Inflammatory macrophage treated with lipopolysaccharide for 1 hour (primary cell): ENCODE measurements at regions not wholly inside any gene's neighbourhood (a gene's known extent, or its start where the extent isn't known, plus 50 kb on each side); places are given as distances from the start of the nearest gene placed in this dataset.
"Not testable (repeated sequence)": the region's sequence is repeated elsewhere in the genome, so short reads cannot be mapped to it uniquely, and the experiment has no call there.

Experiments used
- DNase-seq, 2 donors: peaks; one replicate each; pipeline ENCODE4 v3.0.0-alpha.2; 2020 to 2022

DNA sequence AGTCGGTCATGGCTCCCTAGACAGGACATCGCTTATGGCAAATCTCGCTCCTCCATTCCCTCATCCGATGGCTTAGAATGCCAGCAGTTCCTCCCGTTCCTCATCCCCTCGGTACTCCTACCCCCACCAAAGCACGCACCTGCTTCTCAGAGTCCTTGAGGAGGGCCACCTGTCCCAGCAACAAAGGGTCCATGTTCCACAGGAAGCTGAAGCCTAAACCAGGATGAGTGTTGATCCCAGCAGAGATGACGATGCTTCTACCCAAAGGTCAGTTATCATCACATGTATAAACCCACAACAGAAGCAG, 111.2 kb downstream of the THBS2 start:
- DNase-seq, result no peak

DNA sequence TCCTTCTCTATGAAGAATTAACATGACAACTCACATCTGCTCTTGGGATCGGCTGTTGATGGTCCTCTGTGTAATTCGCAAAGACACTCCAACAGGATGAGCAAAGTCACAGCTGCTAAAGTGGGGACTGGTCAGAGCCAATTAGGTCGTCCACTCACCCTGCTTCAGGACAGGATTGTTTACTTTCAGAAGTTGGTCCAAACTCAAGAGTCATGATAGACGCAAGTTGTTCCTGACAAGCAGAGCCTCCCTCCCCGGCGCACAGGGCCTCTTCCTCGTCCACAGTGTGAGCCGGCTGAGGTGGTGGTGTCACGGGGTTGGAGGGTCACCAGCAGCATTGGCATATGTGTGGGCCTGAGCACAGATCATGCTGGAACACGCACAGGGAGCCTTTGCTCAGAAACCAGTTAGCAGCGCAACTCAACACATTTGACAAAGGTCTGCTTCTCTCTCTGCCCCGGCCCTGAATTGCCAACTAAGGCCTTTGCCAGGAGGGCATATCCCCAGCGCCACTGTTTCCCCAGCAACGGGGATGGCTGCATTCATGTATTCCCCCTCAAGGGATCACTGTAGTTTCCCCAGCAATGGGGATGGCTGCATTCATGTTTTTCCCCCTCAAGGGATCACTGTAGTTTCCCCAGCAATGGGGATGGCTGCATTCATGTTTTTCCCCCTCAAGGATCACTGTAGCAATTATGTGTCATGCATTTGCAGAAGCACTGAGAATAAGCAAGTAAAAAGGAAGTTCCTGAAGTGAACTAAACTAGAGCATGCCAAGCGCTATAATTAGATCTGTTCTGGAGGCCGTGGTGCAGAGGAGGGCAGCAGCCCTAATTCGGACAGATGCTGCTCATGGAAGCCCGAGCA, 111.7 kb downstream of the THBS2 start:
- DNase-seq, result peak; percentile 16 to 74

DNA sequence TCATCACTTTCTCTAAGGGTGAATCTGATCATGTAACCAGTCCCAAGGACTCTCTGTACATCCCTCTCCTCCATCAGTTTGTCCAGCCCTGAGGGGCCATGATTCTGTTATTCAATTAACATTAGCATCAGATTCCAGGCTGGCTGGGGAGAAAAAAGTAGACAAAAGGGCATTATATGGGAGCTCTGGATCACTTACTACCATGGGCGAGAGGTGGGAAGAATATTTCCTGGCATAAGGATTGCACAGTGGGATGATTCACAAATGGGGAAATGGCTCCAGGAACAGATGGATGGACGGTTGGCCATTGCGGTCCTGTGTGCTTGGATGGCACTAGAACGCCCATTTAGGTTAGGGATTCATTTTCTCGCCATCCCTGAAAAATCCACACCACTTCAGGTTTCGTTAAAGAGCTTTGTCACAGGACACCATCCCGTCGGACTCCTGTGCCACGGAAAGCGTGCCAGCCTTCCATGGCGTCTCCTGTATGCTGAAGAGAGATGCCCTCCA, 112.6 kb downstream of the THBS2 start:
- no peak for DNase-seq

DNA sequence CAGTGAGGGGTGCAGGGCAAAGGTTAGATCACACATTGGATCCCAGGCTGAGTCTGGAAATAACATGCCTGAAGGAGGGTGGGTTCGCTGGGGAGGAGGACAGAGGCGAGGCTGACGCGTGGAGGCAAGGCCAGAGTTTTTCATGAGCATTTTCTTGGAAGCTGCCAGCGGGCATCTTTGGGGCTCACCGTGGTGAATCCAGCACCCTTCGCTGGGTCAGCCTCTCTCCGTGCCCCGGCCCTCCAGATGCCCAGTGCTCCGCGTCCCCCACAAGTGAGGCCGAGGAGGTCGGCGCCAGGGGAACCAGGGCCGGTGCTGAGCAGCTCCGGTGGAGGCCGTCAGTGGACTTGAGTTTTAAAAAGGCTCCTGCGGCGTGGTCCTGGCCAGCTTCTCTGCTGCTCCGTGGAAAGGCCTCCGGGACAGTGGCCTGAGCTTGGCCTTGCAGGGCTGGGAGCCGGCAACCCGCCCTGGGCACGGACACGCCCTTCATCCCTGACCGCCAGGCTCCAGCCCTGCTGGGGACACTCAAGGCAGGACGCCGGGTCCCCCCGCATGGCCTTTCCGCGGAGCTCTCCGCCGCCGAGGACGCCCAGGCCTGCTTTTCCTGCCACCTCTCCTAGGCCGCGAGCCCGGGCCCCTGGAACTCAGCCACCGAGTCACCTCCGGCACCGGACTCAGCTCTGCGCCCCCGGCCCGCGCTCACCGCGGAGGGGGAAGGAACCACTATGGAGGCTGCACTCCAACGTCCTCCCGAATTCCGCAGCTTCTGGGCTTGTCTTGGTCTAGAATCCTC, 114.3 kb downstream of the THBS2 start:
- DNase-seq, result no peak

DNA sequence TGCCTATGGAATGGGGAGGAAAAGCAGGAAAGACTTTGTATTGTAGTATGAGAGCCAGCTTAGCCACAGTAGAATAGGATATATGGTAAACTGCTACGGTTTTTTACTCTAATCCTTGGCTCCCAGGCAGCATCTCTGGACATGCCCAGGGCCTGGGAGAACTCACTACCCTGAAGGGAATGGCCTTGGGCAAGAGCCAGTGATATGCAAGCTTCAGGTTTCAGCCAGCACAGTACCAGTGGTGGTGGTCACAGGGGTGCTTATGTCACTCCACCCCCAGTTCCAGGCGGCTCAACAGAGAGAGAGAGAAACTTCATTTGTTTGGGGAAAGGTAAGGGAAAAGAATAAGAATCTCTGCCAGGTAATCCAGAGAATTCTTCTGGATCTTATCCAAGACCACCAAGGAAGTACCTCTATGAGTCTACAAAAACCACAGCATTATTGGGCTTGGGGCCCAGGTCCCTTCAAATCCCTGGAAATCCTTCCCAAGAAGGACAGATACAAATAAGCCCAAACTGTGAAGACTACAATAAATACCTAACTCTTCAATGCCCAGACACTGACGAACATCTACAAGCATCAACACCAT, 121.2 kb downstream of the THBS2 start:
- no peak for DNase-seq

DNA sequence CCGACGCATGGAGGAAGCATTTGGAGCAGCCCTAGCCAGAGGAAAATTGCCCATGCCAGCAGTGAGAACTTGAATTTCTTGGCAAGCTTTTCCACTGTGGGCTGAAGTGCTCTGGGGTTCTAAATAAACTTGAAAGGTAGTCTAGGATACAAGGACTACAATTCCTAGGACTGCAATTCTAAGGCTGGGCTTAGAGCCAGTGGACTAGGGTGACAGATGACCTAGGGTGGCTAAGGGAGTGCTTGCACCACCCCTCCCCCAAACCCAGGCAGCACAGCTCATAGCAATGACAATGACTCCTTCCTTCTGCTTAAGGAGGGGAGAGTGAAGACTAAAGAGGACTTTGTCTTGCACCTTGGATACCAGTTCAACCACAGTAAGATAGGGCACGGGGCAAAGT, 122.3 kb downstream of the THBS2 start:
- no peak for DNase-seq

DNA sequence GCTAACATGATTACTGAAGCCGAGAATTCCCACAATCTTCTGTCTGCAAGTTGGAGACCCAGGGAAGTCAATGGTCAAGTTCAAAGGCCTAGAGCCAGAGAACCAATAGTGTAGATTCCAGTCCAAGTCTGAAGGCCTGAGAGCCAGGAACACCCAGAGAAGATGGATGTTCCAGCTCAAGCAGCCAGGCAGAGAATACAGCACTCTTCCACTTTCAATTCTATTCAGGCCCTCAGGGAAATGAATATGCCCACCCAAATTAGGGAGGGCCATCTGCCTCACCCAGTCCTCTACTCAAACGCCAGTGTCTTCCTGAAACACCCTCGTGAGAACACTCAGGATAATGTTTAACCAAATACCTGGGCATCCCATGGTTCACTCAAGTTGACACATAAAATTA, 123.5 kb downstream of the THBS2 start:
- DNase-seq, result no peak

DNA sequence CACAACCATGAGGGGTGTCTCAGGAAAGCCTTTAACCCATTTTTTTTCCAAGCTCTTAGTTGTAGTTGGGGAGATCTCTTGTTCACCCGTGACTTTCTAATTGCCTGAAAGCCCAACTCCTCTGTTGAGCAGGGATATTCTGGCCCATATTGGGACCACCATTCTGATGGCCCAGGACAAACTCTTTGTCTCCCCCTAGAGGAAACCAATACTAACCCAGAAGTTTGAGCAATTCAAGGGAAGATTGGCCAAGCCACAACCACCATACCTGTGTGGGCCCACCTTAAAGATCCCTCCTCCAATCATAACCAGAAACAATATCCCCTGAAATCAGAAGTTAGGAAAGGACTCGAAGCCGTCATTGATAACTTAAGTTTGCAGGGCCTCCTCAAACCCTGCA, 132.6 kb downstream of the THBS2 start:
- no peak for DNase-seq

DNA sequence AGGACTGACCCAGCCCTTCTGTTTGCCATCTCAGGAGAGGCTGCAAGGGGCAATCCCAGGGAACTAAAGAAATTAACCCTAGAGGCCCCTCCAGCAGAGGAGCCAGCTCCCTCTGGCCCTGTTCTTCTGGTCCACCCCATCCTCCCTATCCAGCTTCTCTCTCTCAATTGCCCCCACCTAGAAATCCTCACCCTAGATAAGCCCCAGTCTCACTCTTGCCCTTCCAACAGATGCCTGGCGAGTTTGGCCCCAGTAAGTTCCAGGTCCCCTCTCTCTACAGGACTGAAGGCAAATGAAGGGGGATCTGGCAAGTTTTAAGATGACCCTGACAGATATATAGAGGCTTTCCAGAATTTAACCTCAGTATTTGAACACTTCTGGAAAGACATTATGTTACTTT, 134.0 kb downstream of the THBS2 start:
- no peak for DNase-seq

DNA sequence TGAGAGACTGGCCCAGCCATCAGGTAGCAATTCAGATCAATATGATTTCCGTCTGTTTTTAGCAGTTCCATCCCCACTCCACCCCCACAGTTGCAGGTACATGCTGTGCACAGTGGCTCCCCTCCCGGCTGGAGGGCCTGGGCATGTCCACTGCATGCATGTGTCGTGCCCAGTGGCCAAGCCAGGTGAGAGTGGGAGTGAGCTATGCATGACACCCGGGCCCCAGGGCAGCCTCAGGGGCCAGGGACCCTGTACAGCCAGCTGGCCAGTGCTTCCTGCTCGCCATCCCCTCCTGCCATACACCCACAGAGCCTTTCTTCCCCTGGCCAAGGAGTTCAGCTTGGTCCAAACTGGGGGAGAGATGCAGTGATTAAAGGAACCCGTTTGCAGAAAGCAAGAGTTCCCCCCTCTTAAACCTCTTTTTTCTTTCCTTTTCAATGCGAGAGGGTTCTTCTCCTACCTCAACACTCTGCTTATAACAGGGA, 135.3 kb downstream of the THBS2 start:
- DNase-seq, result no peak

DNA sequence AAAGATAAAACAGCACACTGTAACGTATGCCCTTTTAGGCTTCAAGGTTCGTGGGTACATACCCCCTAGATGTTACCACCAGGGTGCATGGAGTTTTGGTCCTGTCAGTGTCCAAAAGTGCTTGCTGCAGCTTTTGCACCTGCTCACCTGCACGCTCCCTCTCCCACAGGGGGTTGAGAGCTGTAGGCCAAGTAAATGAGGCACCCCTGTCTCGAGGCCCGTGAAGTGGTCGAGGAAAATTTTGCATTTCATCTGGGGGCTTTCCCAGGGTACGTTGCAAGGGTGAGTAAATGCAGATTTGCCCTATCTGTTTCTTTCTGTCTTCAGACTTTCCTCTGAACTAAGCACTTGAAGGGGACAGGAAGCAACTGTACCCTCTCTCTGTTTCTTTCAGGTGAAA, 136.0 kb downstream of the THBS2 start:
- no peak for DNase-seq

DNA sequence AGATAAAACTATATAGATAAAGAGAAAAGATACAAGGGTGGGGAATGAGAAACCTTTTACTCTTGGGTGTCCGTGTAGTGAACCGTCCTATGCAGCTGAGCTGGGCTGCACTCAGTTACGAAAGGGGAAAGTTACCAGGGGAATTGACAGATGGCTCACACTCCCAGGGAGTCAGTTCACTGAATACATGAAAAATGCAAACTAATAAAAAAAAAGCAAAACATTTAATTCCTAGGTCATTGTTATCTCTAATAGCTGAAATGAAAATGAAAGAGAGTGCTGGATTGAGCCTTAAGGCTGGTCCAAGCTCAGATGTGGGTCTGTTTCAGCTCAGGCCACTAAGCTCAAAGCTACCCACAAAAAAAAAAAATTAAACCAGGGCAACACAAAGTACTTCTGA, 138.0 kb downstream of the THBS2 start:
- DNase-seq, result peak in 1 of 2 donors; percentile 3

DNA sequence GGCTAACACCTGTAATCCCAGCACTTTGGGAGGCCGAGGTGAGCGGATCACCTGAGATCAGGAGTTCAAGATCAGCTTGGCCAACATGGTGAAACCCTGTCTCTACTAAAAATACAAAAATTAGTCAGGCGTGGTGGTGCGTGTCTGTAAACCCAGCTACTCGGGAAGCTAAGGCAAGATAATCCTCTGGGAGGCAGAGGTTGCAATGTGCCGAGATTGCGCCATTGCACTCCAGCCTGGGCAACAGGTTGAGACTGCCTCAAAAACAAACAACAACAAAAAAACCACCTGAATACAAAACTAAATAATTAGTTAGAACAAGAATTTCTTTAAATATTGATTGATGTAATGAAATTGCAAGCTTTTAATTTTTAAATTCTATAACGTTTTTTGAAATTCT, 139.0 kb downstream of the THBS2 start:
- DNase-seq, result not testable (repeated sequence)

DNA sequence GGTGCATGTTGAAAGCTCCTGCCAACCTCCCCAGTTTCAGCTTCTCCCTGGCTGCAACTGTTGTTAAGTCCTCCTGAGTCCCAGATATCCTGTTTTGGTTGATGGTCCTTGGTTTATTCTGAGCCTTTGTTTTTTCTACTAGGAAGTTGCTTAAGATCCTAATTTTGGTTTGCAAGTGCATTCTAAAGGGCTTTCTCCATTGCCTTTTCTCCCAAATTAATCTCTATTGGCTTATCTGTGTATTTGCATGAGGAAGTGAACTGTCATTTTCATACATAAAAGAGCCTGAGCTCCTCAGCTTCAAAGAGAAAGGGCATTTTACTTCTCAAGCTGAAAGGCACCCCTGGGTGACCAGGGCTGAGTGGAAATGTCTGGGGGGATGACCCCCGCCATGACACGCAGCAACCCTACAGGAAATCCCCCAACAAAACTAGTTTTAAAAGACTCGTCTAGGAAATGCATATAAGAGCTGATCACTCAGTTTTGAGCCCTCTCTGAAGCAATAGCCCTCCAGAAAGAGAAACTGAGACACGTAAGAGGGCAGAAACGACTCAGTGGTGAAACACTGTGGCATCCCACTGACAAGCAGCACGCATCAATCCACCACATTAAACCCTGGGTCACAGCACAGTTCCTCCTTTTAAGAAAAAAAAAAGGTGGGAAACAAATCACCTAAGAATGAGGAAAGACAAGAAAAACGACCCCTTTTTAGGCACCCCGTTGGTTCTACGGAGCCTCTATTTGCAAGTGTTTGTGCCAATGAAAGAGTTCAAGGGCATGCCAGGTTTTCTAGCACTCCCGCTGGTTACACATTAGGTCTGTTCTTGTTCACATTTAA, 140.9 kb downstream of the THBS2 start:
- peak in 1 of 2 donors; percentile 7 for DNase-seq

DNA sequence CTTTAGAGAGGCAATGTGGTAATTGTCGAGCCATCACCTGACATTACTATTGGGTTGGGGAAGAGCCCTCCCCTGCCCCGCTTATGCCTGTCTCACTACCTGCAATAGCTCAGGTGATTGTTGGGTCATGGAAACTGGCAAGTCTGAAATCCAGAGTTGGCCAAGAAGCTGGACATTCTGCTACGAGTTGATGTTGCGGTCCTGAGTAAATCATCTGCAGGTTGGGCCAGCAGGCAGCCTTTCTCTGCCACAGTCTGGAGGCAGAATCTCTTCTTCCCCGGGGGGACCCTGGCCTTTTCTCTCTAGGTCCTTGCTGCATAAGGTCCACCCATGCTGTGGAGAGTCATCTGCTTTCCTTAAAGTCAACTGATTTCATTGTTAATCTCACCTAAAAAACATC, 142.4 kb downstream of the THBS2 start:
- no peak for DNase-seq

DNA sequence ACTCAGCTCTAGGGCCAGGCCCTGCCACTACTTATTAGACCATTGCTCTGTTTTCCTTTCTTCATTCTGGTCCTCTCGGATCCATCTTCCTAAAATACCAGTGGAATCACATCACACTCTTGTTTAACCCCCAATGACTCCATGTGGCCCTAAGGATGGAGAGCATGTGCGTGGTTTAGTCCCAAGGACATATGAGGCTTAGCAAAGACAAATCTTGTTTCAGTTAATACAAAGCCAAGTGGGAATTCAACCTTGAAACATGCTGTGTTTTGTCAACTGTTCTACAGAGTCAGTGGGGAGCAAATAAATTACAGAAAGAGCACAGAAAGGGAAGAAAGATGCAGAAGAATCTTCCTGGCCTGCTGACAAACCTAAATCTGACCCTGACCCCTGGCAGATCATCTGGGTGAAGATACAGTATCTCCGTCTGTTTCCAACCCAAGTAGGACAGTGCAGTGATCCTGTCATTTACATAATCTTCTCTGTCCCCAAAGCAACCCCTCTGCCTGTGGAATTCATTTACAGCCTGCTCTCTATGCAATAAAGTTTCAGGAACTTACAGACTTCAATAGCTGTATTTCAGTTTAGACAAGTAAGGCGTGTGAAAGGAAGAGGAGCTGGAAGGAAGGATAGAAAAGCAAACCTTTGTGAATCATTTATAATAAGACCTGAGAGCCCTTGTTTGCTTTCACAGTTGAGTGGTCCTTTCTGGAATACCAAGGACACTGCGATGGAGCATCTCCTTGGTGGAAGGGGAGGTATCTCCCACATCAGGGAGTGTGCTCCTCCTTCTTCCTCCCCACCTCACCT, 144.0 kb downstream of the THBS2 start:
- no peak for DNase-seq

DNA sequence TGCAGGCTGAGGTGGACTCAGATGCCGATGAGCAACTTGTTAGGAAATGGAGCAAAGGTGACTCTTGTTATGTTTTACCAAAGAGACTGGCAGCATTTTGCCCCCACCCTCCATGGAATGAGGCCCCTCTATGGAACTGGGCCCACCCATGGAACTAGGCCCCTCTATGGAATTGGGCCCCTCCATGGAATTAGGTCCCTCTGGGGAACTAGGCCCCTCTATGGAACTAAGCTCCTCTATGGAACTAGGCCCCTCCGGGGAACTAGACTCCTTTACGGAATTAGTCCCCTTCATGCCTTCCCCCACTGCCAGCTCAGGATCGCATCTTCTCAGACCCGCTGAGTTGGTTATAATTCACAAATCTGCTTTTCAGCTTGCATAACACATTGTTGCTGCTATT, 144.9 kb downstream of the THBS2 start:
- no peak for DNase-seq

DNA sequence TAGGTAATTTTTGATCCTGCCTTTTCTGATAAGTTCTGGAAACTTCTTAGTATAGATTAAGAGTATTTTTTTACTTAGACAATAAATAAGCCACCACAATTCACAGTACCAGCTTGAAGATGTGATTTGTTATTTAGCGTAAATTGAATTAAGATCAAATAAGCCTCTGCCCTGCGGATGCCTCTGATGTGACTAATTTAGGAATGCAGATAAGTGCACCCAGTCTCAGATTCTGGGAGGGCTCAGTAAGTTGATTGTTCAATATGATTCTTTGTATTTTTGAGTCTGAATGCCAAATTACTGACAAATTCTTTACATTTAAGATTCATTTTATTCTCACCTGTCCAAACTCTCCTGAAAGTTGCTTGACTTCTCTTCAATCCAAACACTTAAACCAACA, 147.5 kb downstream of the THBS2 start:
- DNase-seq, result no peak

DNA sequence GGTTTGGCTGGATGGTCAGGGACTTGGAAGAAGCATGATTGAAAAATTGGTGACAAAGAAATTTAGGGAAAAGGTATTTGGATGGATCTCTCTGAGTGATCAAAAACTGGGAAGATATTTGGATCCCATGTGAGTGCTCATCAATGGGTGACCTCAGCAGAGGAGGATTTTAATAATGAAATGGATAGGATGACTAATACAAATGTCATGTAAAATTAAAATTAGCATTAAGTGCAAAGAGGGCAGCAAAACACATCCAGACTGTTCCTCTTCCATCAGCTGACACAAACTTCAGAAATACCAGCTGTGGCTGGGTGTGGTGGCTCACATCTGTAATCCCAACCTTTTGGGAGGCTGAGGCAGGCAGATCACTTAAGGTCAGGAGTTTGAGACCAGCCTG, 151.7 kb downstream of the THBS2 start:
- no peak for DNase-seq

DNA sequence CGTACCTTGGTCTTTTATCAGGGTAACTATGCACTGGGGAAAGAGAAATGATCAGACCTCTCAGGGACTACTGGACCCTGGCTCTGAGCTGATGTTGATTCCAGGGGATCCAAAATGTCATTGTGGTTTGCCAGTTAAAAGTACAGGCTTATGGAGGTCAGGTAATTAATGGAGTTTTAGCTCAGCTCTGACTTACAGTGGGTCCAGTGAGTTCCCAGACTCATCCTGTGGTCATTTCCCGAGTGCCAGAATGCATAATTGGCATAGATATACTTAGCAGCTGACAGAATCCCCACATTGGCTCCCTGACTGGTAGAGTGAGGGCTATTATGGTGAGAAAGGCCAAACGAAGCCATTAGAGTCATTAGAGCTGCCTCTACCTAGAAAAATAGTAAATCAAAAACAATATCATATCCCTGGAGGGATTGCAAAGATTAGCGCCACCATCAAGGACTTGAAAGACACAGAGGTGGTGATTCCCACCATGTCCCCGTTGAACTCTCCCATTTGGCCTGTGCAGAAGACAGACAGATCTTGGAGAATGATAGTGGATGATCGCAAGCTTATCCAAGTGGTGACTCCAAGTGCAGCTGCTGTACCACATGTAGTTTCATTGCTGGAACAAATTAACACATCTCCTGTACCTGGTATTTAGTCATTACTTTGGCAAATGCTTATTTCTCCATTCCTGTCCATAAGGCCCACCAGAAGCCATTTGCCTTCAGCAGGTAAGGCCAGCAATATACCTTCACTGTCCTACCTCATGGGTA, 152.4 kb downstream of the THBS2 start:
- no peak for DNase-seq
